SU-DHL-6 (cell line): ENCODE measurements at regions not wholly inside any gene's neighbourhood (a gene's known extent, or its start where the extent isn't known, plus 50 kb on each side); places are given as distances from the start of the nearest gene placed in this dataset.

Experiments used
- H2AFZ ChIP-seq: fragments of 200-600 bp; sonication (generic); 2 replicates; pipeline ENCODE4 v1.6.1; 2014; ENCODE audit warnings: low read depth, mild to moderate bottlenecking, moderate library complexity, mixed read lengths, antibody characterized with exemption, low read length; ENCODE audit not compliant: severe bottlenecking
- H3F3A ChIP-seq: fragments of 200-600 bp; shearing (Covaris generic); 2 replicates; pipeline ENCODE4 v1.6.0; 2016; ENCODE audit warnings: antibody characterized with exemption, mild to moderate bottlenecking; ENCODE audit not compliant: insufficient read depth
- H3K27ac ChIP-seq: fragments of 200-600 bp; sonication (generic); 2 replicates; pipeline ENCODE4 v1.5.1; 2016; ENCODE audit warnings: low read depth, mild to moderate bottlenecking, low read length, moderate library complexity, mixed read lengths
- H3K27me3 ChIP-seq: fragments of 200-600 bp; sonication (generic), shearing (Covaris generic); 2 replicates; pipeline ENCODE4 v1.6.0; 2014; ENCODE audit warnings: mild to moderate bottlenecking, low read length
- H3K36me3 ChIP-seq: fragments of 200-600 bp; sonication (generic); 2 replicates; pipeline ENCODE4 v1.6.1; 2014; ENCODE audit warnings: mild to moderate bottlenecking, low read length, mixed read lengths
- H3K4me2 ChIP-seq: fragments of 300-600, 200-600 bp; shearing (Covaris generic), sonication (generic); 2 replicates; pipeline ENCODE4 v1.6.0; 2014; ENCODE audit warnings: low read length, low read depth, mild to moderate bottlenecking; ENCODE audit not compliant: poor library complexity, severe bottlenecking
- H3K4me3 ChIP-seq: fragments of 200-600 bp; sonication (generic); 2 replicates; pipeline ENCODE4 v1.5.1; 2014; ENCODE audit warnings: antibody characterized with exemption, low read length, mild to moderate bottlenecking, mixed read lengths; ENCODE audit not compliant: insufficient read depth, poor library complexity, severe bottlenecking
- H3K79me2 ChIP-seq: fragments of 200-600 bp; sonication (generic); 2 replicates; pipeline ENCODE4 v1.6.1; 2014; ENCODE audit warnings: mild to moderate bottlenecking, low read length, moderate library complexity; ENCODE audit not compliant: insufficient read depth
- H3K9ac ChIP-seq: fragments of 200-600 bp; sonication (generic); 2 replicates; pipeline ENCODE4 v1.7.0; 2014; ENCODE audit warnings: mild to moderate bottlenecking, low read length
- H3K9me2 ChIP-seq: fragments of 200-600 bp; sonication (generic); replicated peaks from 2 replicates; pipeline ENCODE4 v1.6.1; 2014; ENCODE audit warnings: low read length; ENCODE audit not compliant: insufficient read depth
- H3K9me3 ChIP-seq: fragments of 200-600 bp; sonication (generic); 2 replicates; pipeline ENCODE4 v1.6.1; 2014; ENCODE audit warnings: low read length, mixed read lengths; ENCODE audit not compliant: insufficient read depth
- H4K20me1 ChIP-seq: fragments of 200-600 bp; sonication (generic); 2 replicates; pipeline ENCODE4 v1.6.1; 2014; ENCODE audit warnings: low read depth, mild to moderate bottlenecking, antibody characterized with exemption, low read length, moderate library complexity, mixed read lengths
- EZH2phosphoT487 ChIP-seq: fragments of 200-600 bp; sonication (generic), shearing (Covaris generic); conservative IDR thresholded peaks from 2 replicates; pipeline ENCODE4 v1.6.1; 2018; ENCODE audit warnings: mild to moderate bottlenecking, antibody characterized with exemption, low read length, moderate library complexity, mixed read lengths
- TF ChIP-seq, protein P1 (sequence below): fragments of 200-600 bp; sonication (generic); IDR thresholded peaks from one replicate; pipeline ENCODE4 v1.5.1; 2017; ENCODE audit warnings: antibody characterized with exemption, mild to moderate bottlenecking, low read length, moderate library complexity; ENCODE audit not compliant: insufficient read depth, poor library complexity, severe bottlenecking

DNA sequence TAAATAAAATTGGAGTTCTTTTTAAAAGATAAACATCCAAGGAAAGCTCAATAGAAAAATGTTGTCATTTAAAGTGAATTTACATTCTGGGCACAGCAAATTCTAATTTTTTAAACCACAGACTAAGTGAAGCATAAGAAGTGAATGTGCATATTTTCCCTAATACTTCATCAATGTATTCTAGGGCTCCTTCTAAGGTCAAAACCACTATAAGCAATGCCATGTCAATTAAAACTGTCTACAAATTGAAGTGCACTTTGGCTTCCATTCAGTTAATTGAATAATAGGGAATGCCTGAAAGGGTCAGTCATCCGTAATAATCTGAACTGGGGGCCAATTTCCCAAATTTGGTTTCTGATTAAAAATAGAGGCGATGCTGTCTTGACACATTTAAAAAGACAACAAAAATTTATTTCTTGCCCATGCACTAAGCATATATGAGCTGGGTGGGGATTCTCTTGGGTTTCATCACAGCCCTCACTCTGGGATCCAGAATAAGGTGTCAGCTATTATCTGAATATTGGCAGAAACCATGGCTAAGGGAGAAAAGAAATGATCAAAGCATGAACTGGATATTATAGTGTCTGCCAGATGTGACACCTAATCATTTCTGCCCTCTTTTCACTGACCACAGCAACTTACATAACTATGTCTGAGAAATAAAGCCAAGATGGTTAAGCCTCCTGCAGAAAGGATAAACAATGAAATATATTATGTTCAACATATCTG, 660.6 kb upstream of the B3GALT2 start:
- no peaks in the 10 kb centered on the region for H3K36me3 ChIP-seq
- TF ChIP-seq, protein P1, sequence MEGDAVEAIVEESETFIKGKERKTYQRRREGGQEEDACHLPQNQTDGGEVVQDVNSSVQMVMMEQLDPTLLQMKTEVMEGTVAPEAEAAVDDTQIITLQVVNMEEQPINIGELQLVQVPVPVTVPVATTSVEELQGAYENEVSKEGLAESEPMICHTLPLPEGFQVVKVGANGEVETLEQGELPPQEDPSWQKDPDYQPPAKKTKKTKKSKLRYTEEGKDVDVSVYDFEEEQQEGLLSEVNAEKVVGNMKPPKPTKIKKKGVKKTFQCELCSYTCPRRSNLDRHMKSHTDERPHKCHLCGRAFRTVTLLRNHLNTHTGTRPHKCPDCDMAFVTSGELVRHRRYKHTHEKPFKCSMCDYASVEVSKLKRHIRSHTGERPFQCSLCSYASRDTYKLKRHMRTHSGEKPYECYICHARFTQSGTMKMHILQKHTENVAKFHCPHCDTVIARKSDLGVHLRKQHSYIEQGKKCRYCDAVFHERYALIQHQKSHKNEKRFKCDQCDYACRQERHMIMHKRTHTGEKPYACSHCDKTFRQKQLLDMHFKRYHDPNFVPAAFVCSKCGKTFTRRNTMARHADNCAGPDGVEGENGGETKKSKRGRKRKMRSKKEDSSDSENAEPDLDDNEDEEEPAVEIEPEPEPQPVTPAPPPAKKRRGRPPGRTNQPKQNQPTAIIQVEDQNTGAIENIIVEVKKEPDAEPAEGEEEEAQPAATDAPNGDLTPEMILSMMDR: no peak
- TF ChIP-seq EZH2phosphoT487: no peak
- H2AFZ ChIP-seq: peak overlapping the region; percentile 81
- H3F3A ChIP-seq: no peaks in the 10 kb centered on the region
- no peaks in the 10 kb centered on the region for H3K9me3 ChIP-seq
- no peak overlapping the region for H3K9ac ChIP-seq
- H4K20me1 ChIP-seq: no peaks in the 10 kb centered on the region
- H3K4me2 ChIP-seq: no peak overlapping the region
- no peaks in the 10 kb centered on the region for H3K79me2 ChIP-seq
- H3K9me2 ChIP-seq: no peaks in the 10 kb centered on the region
- no peak overlapping the region for H3K27ac ChIP-seq
- H3K27me3 ChIP-seq: no peaks in the 10 kb centered on the region
- H3K4me3 ChIP-seq: no peak overlapping the region

DNA sequence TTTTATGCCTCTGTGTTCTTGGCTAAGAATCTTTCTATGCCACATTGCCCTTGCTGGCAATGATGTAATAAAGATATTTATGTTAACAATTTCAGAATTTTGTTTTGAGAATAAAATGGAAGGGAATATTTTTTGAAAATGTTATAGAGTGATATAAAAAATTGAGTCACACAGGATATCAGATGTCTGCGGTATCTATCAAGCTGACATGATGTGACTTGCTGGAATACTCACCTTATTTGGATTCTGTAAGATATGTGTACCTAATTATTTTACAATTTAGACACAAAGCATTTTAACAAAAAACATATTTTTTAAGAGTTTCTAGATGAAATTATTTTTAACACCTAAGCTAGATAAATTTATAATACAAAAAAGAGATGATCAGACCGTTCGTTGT, 660.0 kb upstream of the B3GALT2 start:
- Histone ChIP-seq H2AFZ (no peak overlapping the region), H3K27ac (no peak overlapping the region), H3K9me2 (no peaks in the 10 kb centered on the region), H3K79me2 (no peaks in the 10 kb centered on the region), H3K9ac (no peak overlapping the region), H3K4me2 (no peak overlapping the region), H3K36me3 (no peaks in the 10 kb centered on the region), H3K4me3 (no peak overlapping the region), H4K20me1 (no peaks in the 10 kb centered on the region), H3F3A (no peaks in the 10 kb centered on the region), H3K9me3 (no peaks in the 10 kb centered on the region), H3K27me3 (no peaks in the 10 kb centered on the region)
- TF ChIP-seq, protein P1: no peak
- no peak for TF ChIP-seq EZH2phosphoT487

DNA sequence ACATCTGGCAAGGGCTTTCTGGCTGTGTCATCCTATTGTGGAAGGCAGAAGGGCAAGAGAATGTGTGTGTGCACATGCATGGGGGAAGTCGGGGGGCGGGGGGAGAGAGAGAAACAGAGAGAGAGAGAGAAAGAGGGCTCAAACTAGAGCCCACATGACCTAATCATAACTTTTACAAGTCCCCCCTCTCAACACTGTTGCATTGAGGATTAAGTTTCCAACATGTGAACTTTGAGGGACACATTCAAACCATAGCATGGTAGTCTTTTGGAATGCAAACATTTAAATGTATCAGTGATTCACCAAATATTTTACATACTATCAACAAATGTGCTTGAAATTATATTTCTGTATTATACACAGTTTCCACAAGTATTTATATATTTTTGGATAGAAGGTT, 655.4 kb upstream of the B3GALT2 start:
- Histone ChIP-seq H3K9me3 (no peaks in the 10 kb centered on the region), H3K27ac (no peak overlapping the region), H4K20me1 (no peaks in the 10 kb centered on the region), H3K36me3 (no peaks in the 10 kb centered on the region), H3K4me3 (no peak overlapping the region), H3K4me2 (no peak overlapping the region), H3K9ac (no peak overlapping the region), H3F3A (no peaks in the 10 kb centered on the region), H3K9me2 (no peaks in the 10 kb centered on the region), H3K27me3 (no peaks in the 10 kb centered on the region), H3K79me2 (no peaks in the 10 kb centered on the region), H2AFZ (no peak overlapping the region)
- TF ChIP-seq, protein P1: no peak
- no peak for TF ChIP-seq EZH2phosphoT487
